ENCODE measurements at regions not wholly inside any gene's neighbourhood (a gene's known extent, or its start where the extent isn't known, plus 50 kb on each side); places are given as distances from the start of the nearest gene placed in this dataset.

DNA sequence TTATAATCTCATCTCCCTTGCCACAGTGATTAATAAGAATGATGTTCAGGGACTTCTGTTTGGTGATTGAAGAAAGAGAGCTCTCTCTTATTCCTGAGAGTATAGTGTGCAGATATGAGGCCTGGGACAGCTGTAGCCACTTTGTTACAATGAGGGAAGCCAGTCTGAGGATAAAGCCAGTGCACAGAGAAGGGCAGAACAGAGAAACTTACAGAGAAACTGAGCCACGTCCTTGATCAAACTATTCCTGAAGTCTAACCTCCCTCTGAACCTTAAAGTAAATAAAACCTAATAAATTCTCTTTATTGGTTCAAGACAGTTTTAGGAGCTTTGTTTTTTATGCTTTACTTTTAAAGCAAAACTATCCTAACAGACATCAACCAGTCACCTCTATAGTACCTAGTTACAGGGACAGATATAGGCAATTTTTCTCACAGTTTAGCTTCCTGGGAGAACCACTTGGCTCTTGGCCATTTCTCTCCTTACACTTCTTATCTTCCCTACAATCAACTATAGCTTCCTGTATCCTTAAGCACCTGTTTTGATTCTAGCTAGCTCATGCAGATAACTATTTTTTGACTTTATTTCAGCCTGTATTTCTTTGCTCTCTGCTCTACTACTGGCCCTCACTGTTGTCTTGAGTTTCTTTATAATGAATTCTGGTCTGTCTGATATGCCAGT lies 284.4 kb downstream of the SHQ1 start:
- no peak for DNase-seq

DNA sequence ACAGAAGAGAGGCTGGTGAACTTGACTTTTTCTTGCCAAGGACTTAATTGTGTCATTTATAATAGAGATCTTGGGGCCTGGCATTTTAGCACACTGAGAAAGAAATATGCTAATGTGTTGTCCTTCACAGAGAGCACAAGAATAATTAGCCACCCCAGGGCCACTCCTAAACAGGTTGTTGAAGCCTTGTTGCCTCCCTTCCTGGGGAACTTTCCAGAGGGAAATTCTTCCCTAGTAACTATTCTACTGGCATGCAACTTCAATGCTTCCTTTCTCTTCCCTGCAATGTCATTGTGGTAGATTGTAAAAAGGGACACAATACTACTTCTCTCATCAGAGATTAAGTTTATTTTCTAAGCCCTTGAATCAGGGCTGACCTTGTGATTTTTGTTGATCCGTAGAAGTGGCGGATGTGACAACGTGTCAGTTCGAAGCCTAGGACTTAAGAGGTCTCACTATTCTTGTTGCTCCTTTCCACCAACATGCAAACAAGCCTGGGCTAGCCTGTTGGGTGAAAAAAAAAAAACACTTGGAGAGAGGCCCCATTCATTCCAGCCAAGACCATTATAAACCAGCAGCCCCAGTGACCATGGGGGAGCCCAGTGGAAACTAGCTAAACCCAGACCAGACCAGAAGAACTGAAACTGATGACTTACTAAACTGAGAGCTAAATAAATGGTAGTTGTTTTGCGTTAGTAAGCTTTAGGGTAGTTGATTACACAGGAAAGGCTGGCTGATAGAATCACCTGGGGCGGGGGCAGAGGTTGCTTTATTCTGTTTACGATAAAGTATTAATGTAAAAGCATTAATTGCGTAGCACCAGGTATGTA lies 287.2 kb downstream of the SHQ1 start:
- DNase-seq, result no peak

- DNase-seq, result no peak
Observed at GRCh38 chr3:72559385-72559784, 288.9 kb downstream of the SHQ1 start.

DNA sequence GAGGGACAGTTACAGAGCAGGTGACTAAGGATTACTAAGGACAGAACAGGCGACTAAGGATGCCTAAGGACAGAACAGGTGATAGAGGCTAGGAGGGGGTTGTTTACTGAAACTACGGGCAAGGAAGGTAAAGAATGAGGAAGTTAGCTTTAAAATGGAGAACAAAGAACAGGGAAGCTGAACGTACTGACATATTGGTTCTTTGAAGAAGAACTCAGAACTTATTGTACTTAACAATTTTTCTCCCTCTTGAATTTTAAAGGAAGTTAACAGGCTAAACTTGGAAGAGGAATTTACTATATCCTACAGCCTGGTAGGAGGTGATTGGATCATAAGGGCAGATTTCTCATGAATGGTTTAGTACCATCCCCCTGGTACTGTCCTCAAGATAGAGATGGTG lies 290.2 kb downstream of the SHQ1 start:
- DNase-seq, result no peak

DNA sequence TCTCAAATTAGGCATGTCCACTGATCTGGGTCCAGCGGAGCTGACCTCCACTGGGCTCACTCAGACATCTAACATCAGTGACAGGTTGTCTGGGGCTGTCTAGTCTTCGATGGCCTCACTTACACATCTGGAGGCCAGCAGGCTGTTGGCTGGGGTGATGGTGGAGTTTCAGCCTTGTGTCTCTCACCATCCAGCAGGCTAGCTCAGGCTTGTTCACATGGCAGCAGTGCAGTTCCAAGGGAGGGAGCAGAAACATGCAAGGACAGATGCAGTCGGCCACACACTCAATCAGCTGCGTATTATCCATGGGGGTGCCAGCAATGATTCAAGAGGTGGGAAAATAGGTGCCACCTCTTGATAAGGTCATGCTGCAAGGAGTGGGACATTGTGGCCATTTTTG lies 292.5 kb downstream of the SHQ1 start:
- DNase-seq, result no peak

DNA sequence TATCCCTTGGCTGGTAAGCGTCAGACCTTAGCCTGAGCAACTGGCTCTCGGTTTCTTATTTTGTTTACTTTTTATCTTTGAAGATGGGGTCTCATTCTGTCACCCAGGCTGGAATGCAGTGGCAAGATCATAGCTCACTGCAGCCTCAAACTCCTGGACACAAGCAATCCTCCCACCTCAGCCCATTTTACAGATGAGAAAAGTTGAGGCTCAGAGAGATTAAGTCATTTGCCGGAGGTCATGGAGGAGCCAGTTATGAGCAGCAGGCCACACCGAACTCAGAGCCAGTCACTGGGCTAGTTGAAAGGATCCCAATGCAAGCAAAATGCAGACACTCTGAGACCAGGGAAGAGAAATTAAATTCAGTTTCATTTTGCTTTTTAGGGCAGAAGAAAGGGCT lies 293.6 kb downstream of the SHQ1 start:
- DNase-seq, result no peak

GRCh38 chr3:72553298-72553697 lies 294.9 kb downstream of the SHQ1 start:
- DNase-seq, result no peak

GRCh38 chr3:72550582-72551262 lies 297.5 kb downstream of the SHQ1 start:
- DNase-seq, result no peak

DNA sequence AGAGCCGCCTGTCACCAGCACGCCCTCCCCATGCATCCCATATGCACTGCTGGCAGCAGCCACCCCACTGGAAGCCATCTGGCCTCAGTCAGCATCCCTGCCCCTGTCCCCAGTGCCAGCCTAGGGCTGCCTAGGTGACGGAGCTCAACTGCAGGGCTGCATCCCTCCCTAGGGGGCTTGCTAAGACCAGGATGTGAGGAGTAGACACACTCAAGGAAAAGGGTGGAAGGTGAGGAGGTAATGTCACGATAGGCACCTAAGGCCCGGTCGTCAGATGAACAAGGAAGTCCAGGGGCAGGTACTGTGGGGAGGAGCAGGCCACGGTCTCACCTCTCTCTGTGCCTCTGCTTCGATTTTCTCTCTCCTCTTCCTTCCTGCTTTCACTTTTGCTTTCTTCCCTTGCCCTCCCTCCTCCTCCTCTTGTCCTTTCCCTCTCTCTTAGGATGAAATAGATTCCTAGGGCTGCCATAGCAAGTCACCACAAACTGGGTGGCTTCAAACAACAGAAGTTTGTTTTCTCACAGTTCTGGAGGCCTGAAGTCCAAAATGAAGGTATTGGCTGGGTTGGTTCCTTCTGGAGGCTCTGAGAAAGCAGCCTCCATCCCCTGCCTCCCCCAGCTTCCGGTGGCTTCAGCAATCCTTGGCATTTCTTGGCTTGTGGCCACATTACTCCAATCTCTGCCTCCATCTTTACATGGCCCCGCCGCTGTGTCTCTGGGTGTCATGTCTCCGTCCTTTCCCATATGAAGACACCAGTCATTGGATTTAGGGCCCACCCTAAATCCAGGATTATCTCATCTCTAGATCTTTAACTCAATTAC lies 298.3 kb downstream of the SHQ1 start:
- DNase-seq, result no peak

DNA sequence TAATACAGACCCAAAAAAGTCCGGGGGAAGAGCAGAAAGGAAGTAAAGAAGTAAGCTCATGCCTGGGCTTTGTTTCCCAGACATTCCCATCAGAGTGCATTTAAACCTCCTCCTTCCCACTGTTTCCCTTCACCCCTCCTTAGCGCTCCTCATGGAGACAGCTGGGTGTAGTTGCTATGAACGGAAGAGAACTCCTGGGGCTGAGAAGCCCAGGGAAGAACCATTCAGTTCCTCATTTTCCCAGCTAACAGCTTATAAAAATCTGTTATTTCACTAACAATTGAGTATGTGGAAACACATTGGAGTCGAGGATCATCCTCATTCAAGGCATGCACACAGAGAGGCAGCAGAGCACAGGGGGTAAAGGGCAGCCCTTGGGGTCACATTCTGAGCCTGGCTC lies 299.3 kb downstream of the SHQ1 start:
- DNase-seq, result no peak

DNA sequence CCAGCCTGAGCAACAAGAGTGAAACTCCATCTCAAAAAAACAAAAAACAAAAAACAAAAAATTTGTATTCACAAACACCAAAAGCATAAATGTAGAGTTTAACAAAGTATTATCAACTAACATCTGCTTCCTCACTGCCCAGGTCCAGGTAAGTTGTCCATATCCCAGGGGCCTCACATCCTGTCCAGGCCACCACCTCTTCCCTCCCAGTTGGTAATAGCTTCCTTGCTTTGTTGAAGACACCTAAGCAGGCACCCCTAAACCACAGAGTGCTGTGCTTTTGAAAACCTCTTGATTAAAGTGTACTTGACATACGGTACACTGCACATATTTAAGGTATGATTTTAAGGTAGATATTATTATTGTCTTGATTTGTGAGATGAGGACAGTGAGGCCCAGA lies 299.8 kb downstream of the SHQ1 start:
- DNase-seq, result no peak

GRCh38 chr3:72547183-72547582 lies 301.1 kb downstream of the SHQ1 start:
- no peak for DNase-seq

- DNase-seq, result no peak
Observed at GRCh38 chr3:72544239-72544638, 304.0 kb downstream of the SHQ1 start.

GRCh38 chr3:72543246-72543645 lies 305.0 kb downstream of the SHQ1 start:
- no peak for DNase-seq

DNA sequence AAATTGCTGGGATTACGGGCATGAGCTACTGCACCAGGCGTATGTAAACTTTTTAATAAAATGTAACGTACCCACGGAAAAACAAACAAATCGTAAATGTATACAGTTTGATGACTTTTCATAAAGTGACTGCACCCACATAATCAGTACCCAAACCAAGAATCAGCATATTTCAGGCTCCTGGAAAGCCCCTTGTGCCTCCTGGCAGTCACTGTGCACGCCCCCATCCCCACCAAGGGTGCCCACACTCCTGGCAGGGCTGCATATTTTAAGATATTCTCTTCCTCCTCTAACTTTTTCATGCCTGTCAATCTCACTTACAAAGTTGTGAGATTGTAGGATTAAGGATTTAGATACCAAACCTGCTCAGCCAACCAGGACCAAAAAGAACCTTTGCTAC lies 305.5 kb downstream of the SHQ1 start:
- no peak for DNase-seq

- no peak for DNase-seq
Observed at GRCh38 chr3:72539856-72540255, 308.4 kb downstream of the SHQ1 start.

DNA sequence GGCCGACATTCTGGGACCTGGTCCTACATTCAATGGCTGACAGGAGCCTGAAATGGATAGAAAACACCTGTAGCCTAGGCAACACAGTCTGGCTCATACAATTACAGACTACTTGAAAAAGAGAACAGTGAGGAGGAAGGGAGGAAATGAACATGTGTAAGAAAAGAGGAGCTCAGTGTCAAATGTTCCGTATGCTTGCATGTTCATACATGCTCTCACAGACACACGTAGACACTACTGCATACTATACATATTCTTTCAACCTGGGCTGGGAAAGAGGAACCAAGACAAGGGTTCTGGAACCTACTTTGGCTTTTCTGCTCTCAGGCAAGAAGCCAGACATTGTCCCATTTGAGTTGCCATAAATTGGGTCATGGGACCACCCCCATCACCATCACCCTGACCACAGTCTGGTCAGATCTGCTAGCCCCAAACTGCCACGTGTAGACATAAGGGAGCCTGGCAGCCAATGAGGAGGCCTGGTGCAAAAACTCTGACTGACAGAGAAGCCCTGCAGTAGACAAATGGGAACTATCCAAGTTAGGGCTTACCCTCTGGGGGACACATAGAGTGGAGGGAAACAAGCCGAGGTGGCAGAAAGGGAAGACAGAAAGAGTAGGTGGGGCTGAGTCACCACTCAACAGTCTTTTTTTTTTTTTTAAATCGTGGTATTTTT lies 310.0 kb downstream of the SHQ1 start:
- DNase-seq, result no peak

GRCh38 chr3:72537448-72537847 lies 310.8 kb downstream of the SHQ1 start:
- no peak for DNase-seq

- no peak for DNase-seq
Observed at GRCh38 chr3:72536878-72537267, 311.4 kb downstream of the SHQ1 start.

GRCh38 chr3:72536206-72536877 lies 311.9 kb downstream of the SHQ1 start:
- no peak for DNase-seq

- no peak for DNase-seq
Observed at GRCh38 chr3:72535772-72536171, 312.5 kb downstream of the SHQ1 start.

All from NCI-H2107 (cell line).